ENCODE measurements at regions not wholly inside any gene's neighbourhood (a gene's known extent, or its start where the extent isn't known, plus 50 kb on each side); places are given as distances from the start of the nearest gene placed in this dataset.

GRCh38 chr9:13548535-13548934, 269.0 kb upstream of the MPDZ start:
- H3K4me1 ChIP-seq (ENCODE audit: insufficient read depth, low read length, severe bottlenecking) = no peaks in the 10 kb centered on the region
- H2AFZ ChIP-seq (ENCODE audit: low read length) = no peak overlapping the region
- no peaks in the 10 kb centered on the region for H3K9me2 ChIP-seq (ENCODE audit: low read depth, low read length)
- no peak overlapping the region for H3K9ac ChIP-seq (ENCODE audit: low read length)
- H3F3A ChIP-seq (ENCODE audit: insufficient read depth, low read length) = no peaks in the 10 kb centered on the region; the same call in 1 of the 2 replicates
- no peak overlapping the region for H3K4me3 ChIP-seq (ENCODE audit: low read depth, low read length, poor library complexity, severe bottlenecking)
- no peaks in the 10 kb centered on the region for H3K36me3 ChIP-seq (ENCODE audit: insufficient read depth, low read length)
- no peaks in the 10 kb centered on the region for H3K9me3 ChIP-seq (ENCODE audit: low read length)
- no peaks in the 10 kb centered on the region for H3K79me2 ChIP-seq (ENCODE audit: insufficient read depth, low read length)
- no peak for TF ChIP-seq CTCF (IDR thresholded peaks at IDR 0.05; ENCODE audit: low read length)
- H3K27me3 ChIP-seq (ENCODE audit: insufficient read depth, low read length) = no peaks in the 10 kb centered on the region
- no peaks in the 10 kb centered on the region for H4K20me1 ChIP-seq (ENCODE audit: insufficient read depth, low read length)
- H3K4me2 ChIP-seq (ENCODE audit: low read length) = no peak overlapping the region
- no peak overlapping the region for H3K27ac ChIP-seq (ENCODE audit: low read depth, low read length, poor library complexity, severe bottlenecking)

- Histone ChIP-seq H3F3A (ENCODE audit: insufficient read depth, low read length) (no peaks in the 10 kb centered on the region), H3K27me3 (ENCODE audit: insufficient read depth, low read length) (no peaks in the 10 kb centered on the region), H3K4me1 (ENCODE audit: insufficient read depth, low read length, severe bottlenecking) (no peaks in the 10 kb centered on the region), H3K4me2 (ENCODE audit: low read length) (no peak overlapping the region), H3K4me3 (ENCODE audit: low read depth, low read length, poor library complexity, severe bottlenecking) (no peak overlapping the region), H2AFZ (ENCODE audit: low read length) (no peak overlapping the region), H3K9me2 (ENCODE audit: low read depth, low read length) (no peaks in the 10 kb centered on the region), H3K9me3 (ENCODE audit: low read length) (no peaks in the 10 kb centered on the region), H3K27ac (ENCODE audit: low read depth, low read length, poor library complexity, severe bottlenecking) (no peak overlapping the region), H3K79me2 (ENCODE audit: insufficient read depth, low read length) (no peaks in the 10 kb centered on the region), H3K36me3 (ENCODE audit: insufficient read depth, low read length) (no peaks in the 10 kb centered on the region), H3K9ac (ENCODE audit: low read length) (no peak overlapping the region), H4K20me1 (ENCODE audit: insufficient read depth, low read length) (no peaks in the 10 kb centered on the region)
- TF ChIP-seq EZH2 (IDR thresholded peaks at IDR 0.05; ENCODE audit: borderline replicate concordance, low read length) = no peak
- no peak for TF ChIP-seq CTCF (IDR thresholded peaks at IDR 0.05; ENCODE audit: low read length)
These were observed 255.6 kb upstream of the MPDZ start for GRCh38 chr9:13535141-13535540.

GRCh38 chr9:13534006-13534405, 254.5 kb upstream of the MPDZ start:
- Histone ChIP-seq H3K4me1 (ENCODE audit: insufficient read depth, low read length, severe bottlenecking) (no peaks in the 10 kb centered on the region), H3K27ac (ENCODE audit: low read depth, low read length, poor library complexity, severe bottlenecking) (no peak overlapping the region), H3K9me3 (ENCODE audit: low read length) (no peaks in the 10 kb centered on the region), H4K20me1 (ENCODE audit: insufficient read depth, low read length) (no peaks in the 10 kb centered on the region), H3K9ac (ENCODE audit: low read length) (no peak overlapping the region), H3K4me2 (ENCODE audit: low read length) (no peak overlapping the region), H3F3A (ENCODE audit: insufficient read depth, low read length) (no peaks in the 10 kb centered on the region), H2AFZ (ENCODE audit: low read length) (no peak overlapping the region), H3K79me2 (ENCODE audit: insufficient read depth, low read length) (no peaks in the 10 kb centered on the region), H3K36me3 (ENCODE audit: insufficient read depth, low read length) (no peaks in the 10 kb centered on the region), H3K4me3 (ENCODE audit: low read depth, low read length, poor library complexity, severe bottlenecking) (no peak overlapping the region), H3K9me2 (ENCODE audit: low read depth, low read length) (no peaks in the 10 kb centered on the region), H3K27me3 (ENCODE audit: insufficient read depth, low read length) (no peaks in the 10 kb centered on the region)
- TF ChIP-seq CTCF (IDR thresholded peaks at IDR 0.05; ENCODE audit: low read length) = no peak
- no peak for TF ChIP-seq EZH2 (IDR thresholded peaks at IDR 0.05; ENCODE audit: borderline replicate concordance, low read length)
